ENCODE measurements at regions not wholly inside any gene's neighbourhood (a gene's known extent, or its start where the extent isn't known, plus 50 kb on each side); places are given as distances from the start of the nearest gene placed in this dataset.

DNA sequence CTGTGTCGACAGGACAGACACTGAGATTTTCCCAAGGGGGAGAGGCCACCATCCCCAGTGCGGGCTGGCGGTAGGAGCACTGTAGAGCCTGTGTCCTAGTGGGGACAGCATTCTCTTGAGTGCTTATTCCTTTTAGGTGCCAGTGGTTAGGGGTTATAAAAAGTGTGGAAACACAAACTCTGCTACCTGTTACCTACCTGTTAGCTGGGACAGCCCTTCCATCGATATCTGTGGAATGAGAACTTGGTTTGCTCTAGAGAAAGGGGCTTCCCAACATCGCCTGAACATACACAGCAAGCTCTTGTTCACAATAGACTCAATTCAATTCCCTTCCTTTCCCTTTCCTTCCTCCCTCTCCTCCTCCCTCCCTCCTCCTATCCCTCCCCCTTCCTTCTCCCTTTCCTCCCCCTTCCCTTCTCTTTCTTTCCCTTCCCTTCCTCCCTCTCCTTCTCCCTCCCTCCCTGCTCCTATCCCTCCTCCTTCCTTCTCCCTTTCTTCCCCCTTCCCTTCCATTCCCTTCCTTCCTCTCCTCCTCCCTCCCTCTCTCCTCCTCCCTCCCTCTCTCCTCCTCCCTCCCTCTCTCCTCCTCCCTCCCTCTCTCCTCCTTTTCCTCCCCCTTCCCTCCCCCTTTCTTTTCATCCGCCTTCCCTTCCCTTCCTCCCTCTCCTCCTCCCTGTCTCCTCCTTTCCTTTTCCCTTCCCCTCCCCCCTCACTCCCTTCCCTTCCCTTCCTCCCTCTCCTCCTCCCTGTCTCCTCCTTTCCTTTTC, 188.5 kb downstream of the URI1 start (continued):
- TF ChIP-seq, protein P1, sequence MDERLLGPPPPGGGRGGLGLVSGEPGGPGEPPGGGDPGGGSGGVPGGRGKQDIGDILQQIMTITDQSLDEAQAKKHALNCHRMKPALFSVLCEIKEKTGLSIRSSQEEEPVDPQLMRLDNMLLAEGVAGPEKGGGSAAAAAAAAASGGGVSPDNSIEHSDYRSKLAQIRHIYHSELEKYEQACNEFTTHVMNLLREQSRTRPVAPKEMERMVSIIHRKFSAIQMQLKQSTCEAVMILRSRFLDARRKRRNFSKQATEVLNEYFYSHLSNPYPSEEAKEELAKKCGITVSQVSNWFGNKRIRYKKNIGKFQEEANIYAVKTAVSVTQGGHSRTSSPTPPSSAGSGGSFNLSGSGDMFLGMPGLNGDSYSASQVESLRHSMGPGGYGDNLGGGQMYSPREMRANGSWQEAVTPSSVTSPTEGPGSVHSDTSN (CRISPR knock-in tag; IDR thresholded peaks at IDR 0.05; ENCODE audit: low read depth): no peak
- TF ChIP-seq, protein P1 (tag; conservative IDR thresholded peaks at IDR 0.05; ENCODE audit: low read depth): no peak
- TF ChIP-seq RBM39 (optimal IDR thresholded peaks at IDR 0.05; ENCODE audit: low read depth, low read length): no peak
- no peak for TF ChIP-seq ZNF134 (CRISPR knock-in tag; conservative IDR thresholded peaks at IDR 0.05)
- TF ChIP-seq, protein P2, sequence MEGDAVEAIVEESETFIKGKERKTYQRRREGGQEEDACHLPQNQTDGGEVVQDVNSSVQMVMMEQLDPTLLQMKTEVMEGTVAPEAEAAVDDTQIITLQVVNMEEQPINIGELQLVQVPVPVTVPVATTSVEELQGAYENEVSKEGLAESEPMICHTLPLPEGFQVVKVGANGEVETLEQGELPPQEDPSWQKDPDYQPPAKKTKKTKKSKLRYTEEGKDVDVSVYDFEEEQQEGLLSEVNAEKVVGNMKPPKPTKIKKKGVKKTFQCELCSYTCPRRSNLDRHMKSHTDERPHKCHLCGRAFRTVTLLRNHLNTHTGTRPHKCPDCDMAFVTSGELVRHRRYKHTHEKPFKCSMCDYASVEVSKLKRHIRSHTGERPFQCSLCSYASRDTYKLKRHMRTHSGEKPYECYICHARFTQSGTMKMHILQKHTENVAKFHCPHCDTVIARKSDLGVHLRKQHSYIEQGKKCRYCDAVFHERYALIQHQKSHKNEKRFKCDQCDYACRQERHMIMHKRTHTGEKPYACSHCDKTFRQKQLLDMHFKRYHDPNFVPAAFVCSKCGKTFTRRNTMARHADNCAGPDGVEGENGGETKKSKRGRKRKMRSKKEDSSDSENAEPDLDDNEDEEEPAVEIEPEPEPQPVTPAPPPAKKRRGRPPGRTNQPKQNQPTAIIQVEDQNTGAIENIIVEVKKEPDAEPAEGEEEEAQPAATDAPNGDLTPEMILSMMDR (IDR thresholded peaks at IDR 0.05 in 2 of 3, conservative IDR thresholded peaks at IDR 0.05 in 1 of 3; ENCODE audit: insufficient read depth in 2 of 3, low read depth in 1 of 3, low read length in 3 of 3): no peak
- peak; percentile 81 for TF ChIP-seq ZNF263 (CRISPR knock-in tag; IDR thresholded peaks at IDR 0.05; ENCODE audit: borderline replicate concordance)
- TF ChIP-seq, protein P3, sequence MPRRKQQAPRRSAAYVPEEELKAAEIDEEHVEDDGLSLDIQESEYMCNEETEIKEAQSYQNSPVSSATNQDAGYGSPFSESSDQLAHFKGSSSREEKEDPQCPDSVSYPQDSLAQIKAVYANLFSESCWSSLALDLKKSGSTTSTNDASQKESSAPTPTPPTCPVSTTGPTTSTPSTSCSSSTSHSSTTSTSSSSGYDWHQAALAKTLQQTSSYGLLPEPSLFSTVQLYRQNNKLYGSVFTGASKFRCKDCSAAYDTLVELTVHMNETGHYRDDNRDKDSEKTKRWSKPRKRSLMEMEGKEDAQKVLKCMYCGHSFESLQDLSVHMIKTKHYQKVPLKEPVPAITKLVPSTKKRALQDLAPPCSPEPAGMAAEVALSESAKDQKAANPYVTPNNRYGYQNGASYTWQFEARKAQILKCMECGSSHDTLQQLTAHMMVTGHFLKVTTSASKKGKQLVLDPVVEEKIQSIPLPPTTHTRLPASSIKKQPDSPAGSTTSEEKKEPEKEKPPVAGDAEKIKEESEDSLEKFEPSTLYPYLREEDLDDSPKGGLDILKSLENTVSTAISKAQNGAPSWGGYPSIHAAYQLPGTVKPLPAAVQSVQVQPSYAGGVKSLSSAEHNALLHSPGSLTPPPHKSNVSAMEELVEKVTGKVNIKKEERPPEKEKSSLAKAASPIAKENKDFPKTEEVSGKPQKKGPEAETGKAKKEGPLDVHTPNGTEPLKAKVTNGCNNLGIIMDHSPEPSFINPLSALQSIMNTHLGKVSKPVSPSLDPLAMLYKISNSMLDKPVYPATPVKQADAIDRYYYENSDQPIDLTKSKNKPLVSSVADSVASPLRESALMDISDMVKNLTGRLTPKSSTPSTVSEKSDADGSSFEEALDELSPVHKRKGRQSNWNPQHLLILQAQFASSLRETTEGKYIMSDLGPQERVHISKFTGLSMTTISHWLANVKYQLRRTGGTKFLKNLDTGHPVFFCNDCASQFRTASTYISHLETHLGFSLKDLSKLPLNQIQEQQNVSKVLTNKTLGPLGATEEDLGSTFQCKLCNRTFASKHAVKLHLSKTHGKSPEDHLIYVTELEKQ (CRISPR knock-in tag; IDR thresholded peaks at IDR 0.05): no peak
- no peak for TF ChIP-seq FOXP1 (CRISPR knock-in tag; IDR thresholded peaks at IDR 0.05)

Measured in K562 (cell line).